ENCODE measurements at regions not wholly inside any gene's neighbourhood (a gene's known extent, or its start where the extent isn't known, plus 50 kb on each side); places are given as distances from the start of the nearest gene placed in this dataset.

DNA sequence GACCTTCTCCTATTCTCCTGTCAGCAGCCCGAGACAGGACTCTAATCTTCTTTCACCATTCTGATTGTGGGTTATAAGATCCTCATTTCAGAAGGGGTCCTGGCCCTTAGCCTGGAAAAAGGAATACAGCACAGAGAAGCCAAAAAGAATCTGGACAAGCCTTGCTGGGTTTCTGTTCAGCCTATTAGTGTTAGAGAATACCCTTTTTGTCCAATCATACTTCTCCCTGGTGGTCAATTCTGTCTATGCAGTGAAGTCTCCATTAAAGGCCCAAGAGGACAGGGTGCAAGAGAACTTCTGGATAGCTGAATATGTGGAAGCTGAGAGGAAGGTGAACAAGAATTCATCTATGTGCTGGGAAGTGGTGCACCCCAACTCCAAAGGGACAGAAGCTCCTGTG lies 105.7 kb upstream of the AGA start:
- H3K4me1 ChIP-seq: no peaks in the 10 kb centered on the region
- TF ChIP-seq, protein P1, sequence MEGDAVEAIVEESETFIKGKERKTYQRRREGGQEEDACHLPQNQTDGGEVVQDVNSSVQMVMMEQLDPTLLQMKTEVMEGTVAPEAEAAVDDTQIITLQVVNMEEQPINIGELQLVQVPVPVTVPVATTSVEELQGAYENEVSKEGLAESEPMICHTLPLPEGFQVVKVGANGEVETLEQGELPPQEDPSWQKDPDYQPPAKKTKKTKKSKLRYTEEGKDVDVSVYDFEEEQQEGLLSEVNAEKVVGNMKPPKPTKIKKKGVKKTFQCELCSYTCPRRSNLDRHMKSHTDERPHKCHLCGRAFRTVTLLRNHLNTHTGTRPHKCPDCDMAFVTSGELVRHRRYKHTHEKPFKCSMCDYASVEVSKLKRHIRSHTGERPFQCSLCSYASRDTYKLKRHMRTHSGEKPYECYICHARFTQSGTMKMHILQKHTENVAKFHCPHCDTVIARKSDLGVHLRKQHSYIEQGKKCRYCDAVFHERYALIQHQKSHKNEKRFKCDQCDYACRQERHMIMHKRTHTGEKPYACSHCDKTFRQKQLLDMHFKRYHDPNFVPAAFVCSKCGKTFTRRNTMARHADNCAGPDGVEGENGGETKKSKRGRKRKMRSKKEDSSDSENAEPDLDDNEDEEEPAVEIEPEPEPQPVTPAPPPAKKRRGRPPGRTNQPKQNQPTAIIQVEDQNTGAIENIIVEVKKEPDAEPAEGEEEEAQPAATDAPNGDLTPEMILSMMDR (IDR thresholded peaks at IDR 0.05): no peak
- H3K9me3 ChIP-seq: no peaks in the 10 kb centered on the region
- intact Hi-C loops (cut with DNase I): no loop called here
- no peaks in the 10 kb centered on the region for H3K36me3 ChIP-seq (replicated peaks in 1 of 2; ENCODE audit: insufficient read depth in 1 of 2, low read depth in 2 of 2)
- DNase-seq (no peak), ATAC-seq (no peak)
- H3K27me3 ChIP-seq: no peaks in the 10 kb centered on the region
- H3K4me3 ChIP-seq: no peak overlapping the region
- WGBS, 2 donors: 67 to 90% methylated on average over 1 of the region's 1 CpG
- H3K27ac ChIP-seq: no peak overlapping the region

DNA sequence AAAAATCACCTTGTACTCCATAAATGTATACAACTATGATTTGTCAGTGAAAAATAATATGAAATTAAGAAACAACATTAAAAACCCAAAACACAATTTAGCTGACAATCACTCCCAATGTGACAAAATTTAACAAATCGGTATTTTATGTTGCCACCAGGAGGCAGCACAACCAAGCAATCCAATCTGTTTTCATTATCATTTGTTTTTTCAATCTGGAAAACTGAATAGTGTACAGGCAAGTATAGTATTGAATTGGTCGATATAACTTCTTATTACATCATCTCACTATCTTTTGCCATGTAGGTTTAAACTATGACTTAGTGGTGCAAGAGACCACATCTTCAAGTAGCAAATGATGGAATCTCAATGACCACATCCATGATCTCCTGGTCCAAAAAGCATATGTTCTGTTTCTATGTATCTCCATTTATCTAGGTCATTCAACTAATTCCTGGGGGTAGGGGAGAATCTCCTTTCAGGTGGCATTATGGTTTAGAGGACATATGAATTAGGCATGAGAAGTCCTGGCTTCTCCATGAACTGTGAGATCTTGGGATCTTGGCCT lies 112.9 kb upstream of the AGA start:
- Histone ChIP-seq H3K9me3 (no peaks in the 10 kb centered on the region), H3K36me3 (replicated peaks in 1 of 2; ENCODE audit: insufficient read depth in 1 of 2, low read depth in 2 of 2) (no peaks in the 10 kb centered on the region), H3K4me3 (no peak overlapping the region), H3K27me3 (no peaks in the 10 kb centered on the region), H3K27ac (no peak overlapping the region), H3K4me1 (no peaks in the 10 kb centered on the region)
- TF ChIP-seq POLR2A (IDR thresholded peaks at IDR 0.05): no peak
- TF ChIP-seq, protein P1 (IDR thresholded peaks at IDR 0.05): peak; percentile 23 to 67 (median 65)
- WGBS, 2 donors: 8% methylated on average over 2 of the region's 2 CpGs
- ATAC-seq: no peak
- peak in 3 of 4 donors; percentile 10 to 40 (median 36) for DNase-seq
- intact Hi-C loops (cut with DNase I): loop anchor here (10.0 kb wide), 1 partner anchor 1750 kb away; no protein-coding TSS in a partner anchor

DNA sequence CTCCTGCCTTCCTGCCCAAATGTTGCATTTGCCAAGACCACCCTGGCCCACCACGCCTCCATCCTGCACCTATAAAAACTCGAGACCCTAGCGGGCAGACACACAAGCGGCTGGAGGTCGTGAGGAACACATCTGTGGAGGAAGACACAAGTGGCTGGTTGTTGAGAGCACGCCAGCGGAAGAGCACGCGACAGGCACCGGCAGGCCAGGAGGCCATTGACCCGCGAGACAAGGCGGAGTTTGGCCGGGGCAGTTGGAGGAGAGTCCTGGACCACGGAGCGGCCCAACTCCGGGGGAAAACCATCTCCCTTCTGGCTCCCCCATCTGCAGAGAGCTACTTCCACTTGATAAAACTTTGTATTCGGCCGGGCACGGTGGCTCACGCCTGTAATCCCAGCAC lies 115.2 kb upstream of the AGA start:
- 93 to 94% methylated on average over 17 to 21 of the region's 21 CpGs for WGBS, 2 donors

DNA sequence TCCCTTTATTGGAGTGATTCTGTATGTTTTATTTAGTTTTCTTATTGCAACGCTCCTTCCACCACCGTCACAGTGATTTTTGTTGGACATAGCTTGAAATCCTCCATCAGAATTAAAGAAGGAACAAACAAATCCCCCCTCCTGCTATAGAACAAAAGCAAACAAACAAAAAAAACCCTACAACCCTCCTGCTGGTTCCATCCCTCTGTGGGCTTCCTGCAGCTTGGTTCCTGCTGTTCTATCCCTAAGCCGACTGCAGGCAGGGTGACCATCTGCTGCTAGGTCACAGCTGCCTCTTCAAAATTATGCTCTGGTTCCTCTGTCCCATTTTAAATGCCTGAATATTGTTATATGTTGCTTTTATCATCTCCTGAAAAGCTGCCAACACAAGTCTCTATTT lies 116.8 kb upstream of the AGA start:
- H3K4me1 ChIP-seq: no peaks in the 10 kb centered on the region
- H3K36me3 ChIP-seq (replicated peaks in 1 of 2; ENCODE audit: insufficient read depth in 1 of 2, low read depth in 2 of 2): no peaks in the 10 kb centered on the region
- H3K27ac ChIP-seq: no peak overlapping the region
- DNase-seq (no peak), ATAC-seq (no peak)
- intact Hi-C loops (cut with DNase I): loop anchor here (10.0 kb wide), 1 partner anchor 1746 kb away; no protein-coding TSS in a partner anchor
- H3K4me3 ChIP-seq: no peak overlapping the region
- H3K9me3 ChIP-seq: no peaks in the 10 kb centered on the region
- H3K27me3 ChIP-seq: no peaks in the 10 kb centered on the region
- WGBS, 2 donors: 92% methylated on average over 3 of the region's 3 CpGs
- TF ChIP-seq POLR2A (IDR thresholded peaks at IDR 0.05): no peak
- TF ChIP-seq, protein P1 (IDR thresholded peaks at IDR 0.05): no peak

More for the DNA sequence above, 115.2 kb upstream of the AGA start:
- H3K9me3 ChIP-seq: no peaks in the 10 kb centered on the region
- H3K4me1 ChIP-seq: no peaks in the 10 kb centered on the region
- no peak overlapping the region for H3K4me3 ChIP-seq
- no peak for TF ChIP-seq POLR2A (IDR thresholded peaks at IDR 0.05)
- TF ChIP-seq, protein P1 (IDR thresholded peaks at IDR 0.05): no peak
- no peak for ATAC-seq
- no peak for DNase-seq
- H3K27me3 ChIP-seq: no peaks in the 10 kb centered on the region
- H3K27ac ChIP-seq: no peak overlapping the region
- H3K36me3 ChIP-seq (replicated peaks in 1 of 2; ENCODE audit: insufficient read depth in 1 of 2, low read depth in 2 of 2): no peaks in the 10 kb centered on the region
- intact Hi-C loops (cut with DNase I): loop anchor here (10.0 kb wide), 1 partner anchor 1747 kb away; no protein-coding TSS in a partner anchor

DNA sequence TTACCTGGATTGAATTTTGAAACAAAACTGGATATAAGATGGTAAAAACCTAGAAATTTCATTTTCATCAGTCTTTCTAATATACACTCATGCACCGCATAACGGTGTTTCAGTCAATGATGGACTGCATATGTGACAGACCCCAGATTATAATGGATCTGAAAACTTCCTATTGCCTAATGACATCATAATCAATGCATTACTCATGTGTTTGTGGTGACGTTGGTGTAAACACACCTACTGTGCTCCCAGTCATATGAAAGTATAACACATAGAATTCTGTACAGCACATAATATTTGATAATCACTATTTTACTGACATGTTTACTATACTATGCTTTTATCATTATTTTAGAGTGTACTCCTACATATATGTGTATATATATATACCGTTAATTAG lies 119.9 kb upstream of the AGA start:
- H3K9me3 ChIP-seq: no peaks in the 10 kb centered on the region
- no peaks in the 10 kb centered on the region for H3K4me1 ChIP-seq
- TF ChIP-seq, protein P1 (IDR thresholded peaks at IDR 0.05): no peak
- no peak for TF ChIP-seq POLR2A (IDR thresholded peaks at IDR 0.05)
- H3K4me3 ChIP-seq: no peak overlapping the region
- no peak for ATAC-seq
- no peak overlapping the region for H3K27ac ChIP-seq
- intact Hi-C loops (cut with DNase I): no loop called here
- DNase-seq: no peak
- WGBS, 2 donors: 90 to 93% methylated on average over 4 of the region's 4 CpGs
- no peaks in the 10 kb centered on the region for H3K27me3 ChIP-seq
- no peaks in the 10 kb centered on the region for H3K36me3 ChIP-seq (replicated peaks in 1 of 2; ENCODE audit: insufficient read depth in 1 of 2, low read depth in 2 of 2)
